Fibroblast of lung (primary cell): ENCODE measurements at regions not wholly inside any gene's neighbourhood (a gene's known extent, or its start where the extent isn't known, plus 50 kb on each side); places are given as distances from the start of the nearest gene placed in this dataset.

Experiments
- CTCF ChIP-seq, 2 donors: IDR thresholded peaks in 1 of 2; conservative IDR thresholded peaks in 1 of 2; 1 replicate in 1 of 2; 2 replicates in 1 of 2; pipeline ENCODE4 v1.5.1; 2011 to 2012; ENCODE audit warnings: low read length in 2 of 2, control low read depth in 1 of 2, inconsistent platforms in 1 of 2, low read depth in 1 of 2, mild to moderate bottlenecking in 1 of 2
- EZH2 ChIP-seq: IDR thresholded peaks from 2 replicates; pipeline ENCODE4 v1.5.1; 2012; ENCODE audit warnings: low read length, control low read depth, mild to moderate bottlenecking; ENCODE audit errors: missing control alignments

DNA sequence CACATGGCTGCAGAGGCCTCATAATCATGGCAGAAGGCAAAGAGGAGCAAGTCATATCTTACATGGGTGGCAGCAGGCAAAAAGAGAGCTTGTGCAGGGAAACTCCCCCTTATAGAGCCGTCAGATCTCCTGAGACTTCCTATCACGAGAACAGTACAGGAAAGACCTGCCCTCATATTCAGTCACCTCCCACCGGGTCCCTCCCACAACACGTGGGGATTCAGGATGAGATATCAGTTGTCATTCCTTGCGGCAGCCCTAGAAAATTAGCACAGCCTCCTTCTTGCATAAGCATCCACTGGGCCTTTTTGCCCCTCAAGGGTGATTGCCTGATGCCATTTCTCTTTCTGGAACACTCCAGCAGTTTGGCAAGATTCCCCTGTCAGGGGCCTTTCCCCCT lies 61.7 kb upstream of the STX18 start:
- no peak for TF ChIP-seq CTCF (conservative IDR thresholded peaks at IDR 0.05 in 1 of 2, IDR thresholded peaks at IDR 0.05 in 1 of 2; ENCODE audit: low read depth in 1 of 2, low read length in 2 of 2)
- no peak for TF ChIP-seq EZH2
